NCI-H2196 (cell line): ENCODE measurements at regions not wholly inside any gene's neighbourhood (a gene's known extent, or its start where the extent isn't known, plus 50 kb on each side); places are given as distances from the start of the nearest gene placed in this dataset.

Source experiments
- DNase-seq: peaks from one replicate; lab custom pipeline; 2025; ENCODE audit not compliant: unreplicated experiment; lab: John Stamatoyannopoulos, UW

GRCh38 chr2:43171789-43172188 is 54.6 kb downstream of the ZFP36L2 start:
- no peak for DNase-seq

DNA sequence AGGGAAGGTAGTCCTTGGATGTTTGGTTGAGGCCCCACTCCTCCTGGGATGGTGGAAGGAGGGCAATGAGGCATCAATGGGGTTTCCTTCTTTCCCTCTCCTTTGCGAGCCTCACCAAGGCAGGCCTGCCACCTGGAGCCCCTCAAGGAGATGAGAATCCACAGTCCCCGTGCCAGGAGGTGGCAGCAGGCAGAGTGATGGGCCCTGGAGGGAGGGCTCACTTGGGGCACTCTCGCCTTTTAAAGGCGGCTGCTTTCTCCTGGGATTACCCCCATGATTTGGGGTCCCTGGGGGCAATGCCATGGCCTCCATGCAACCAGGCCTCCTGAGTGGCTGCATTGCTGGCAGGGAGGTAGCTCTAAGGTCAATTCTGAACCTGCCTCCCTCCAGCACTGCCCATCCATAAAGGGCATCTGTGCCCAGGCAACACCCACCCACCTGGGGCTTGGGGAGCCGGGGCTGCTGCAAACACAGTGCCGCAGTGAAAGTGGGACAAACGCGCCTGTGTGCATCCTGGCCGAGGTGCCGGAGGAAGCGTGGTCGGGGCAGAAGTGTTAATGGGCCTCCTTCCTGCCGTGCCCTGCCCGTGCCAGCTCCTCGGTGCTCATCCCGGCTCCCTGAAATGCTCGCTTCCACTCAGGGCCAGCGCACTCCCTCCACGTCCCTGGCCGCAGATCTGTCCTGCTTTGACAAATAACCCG is 55.9 kb downstream of the ZFP36L2 start:
- no peak for DNase-seq

GRCh38 chr2:43169987-43170386 is 56.4 kb downstream of the ZFP36L2 start:
- no peak for DNase-seq

DNA sequence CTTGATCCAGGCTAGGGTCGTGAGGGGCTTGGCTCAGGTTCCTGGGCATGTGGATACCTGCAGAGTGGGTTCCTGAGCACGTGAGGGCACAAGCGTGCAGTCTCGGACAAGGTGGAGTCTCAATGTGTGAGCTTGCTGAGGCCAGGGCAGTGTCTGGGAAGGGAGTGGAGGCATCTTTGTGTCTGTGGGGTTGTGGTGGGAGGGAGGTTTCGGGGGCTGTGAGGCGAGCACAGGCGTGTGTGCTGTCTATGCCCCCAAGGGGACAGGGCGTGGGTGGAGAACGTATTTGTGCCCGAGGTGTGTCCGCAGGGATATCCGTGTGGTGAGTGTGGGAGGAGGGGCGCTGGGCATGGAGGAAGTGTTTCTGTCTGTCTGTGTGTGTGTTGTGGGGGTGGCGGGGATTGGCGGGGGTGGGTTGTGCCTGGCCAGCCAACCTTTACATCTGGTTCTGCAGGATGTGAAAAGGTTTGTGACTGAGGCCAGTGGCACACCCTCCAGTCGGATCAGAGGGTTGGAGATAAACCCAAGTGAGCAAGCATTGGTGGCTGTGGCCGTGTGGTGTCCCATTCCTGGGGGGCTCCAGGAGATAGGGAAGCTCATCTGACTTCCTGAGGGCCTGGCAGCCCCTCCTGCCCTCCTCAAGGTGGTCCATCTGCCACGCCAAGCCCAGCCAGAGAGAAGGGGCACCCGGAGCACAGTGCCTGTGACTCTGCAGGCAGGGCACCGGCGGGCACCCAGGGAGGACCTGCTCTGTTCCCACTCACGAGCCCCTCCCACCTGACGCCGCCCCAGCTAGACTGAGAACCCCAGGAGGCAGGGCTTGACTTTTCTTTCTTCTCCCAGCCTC is 57.1 kb downstream of the ZFP36L2 start:
- no peak for DNase-seq

GRCh38 chr2:43168016-43168369 is 58.4 kb downstream of the ZFP36L2 start:
- DNase-seq = no peak

DNA sequence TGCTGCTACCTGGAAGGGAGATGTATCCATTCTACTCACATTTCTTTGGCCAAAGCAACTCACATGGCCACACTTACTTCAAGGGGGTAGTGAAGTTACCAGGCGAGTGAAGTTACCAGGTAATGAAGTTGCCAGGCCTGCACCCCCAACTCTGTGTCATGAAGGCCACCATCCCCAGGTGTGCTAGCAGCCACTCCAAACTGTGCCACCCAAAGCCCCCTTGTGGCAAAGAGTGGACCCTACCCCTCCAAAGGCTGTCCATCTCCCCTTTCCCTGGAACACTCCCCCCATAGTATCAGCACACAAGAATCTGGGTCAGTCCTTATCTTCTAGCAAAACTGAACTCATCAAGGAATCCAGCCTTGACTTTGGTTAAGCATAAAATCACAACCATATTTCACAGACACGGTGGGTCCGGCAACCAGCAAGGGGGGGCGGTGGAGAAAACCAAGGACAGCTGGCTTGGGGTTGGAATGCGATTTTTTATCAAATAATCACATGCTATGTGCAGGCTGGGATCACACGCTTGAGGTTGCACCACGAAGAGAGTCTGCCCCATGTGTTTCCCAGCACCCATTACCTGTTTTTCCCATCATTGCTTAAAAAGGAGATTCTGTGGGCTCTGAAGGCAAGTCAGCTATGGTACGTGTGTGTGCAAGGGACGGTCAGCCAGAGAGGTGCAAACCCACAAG is 60.9 kb downstream of the ZFP36L2 start:
- DNase-seq = no peak

- DNase-seq = no peak
Measured at GRCh38 chr2:43164686-43165085, 61.7 kb downstream of the ZFP36L2 start.

- no peak for DNase-seq
Measured at GRCh38 chr2:43163584-43164270, 62.7 kb downstream of the ZFP36L2 start.

GRCh38 chr2:43162511-43162776 is 64.0 kb downstream of the ZFP36L2 start:
- DNase-seq = no peak

- no peak for DNase-seq
Measured at GRCh38 chr2:43161650-43162510, 64.5 kb downstream of the ZFP36L2 start.

GRCh38 chr2:43160778-43161177 is 65.6 kb downstream of the ZFP36L2 start:
- no peak for DNase-seq

DNA sequence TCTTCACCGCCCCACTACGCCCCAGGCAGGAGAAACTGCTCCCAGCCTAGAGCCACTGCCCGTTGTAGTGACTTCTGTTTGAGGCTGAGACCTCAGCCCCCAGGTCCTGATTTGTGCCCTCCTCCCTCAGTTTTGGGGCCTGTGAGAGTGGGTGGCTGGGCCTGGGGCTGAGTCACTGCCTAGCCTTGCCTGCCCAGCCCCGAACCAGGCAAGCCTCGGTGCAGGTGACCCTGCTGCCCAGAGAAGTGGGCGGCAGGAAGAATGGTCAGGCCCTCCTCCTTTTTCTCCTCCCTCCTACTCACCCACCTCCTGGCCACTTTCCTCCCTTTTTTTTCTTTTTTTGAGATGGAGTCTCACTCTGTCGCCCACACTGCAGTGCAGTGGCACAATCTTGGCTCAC is 66.6 kb downstream of the ZFP36L2 start:
- DNase-seq = no peak

GRCh38 chr2:43158259-43158880 is 68.0 kb downstream of the ZFP36L2 start:
- no peak for DNase-seq

DNA sequence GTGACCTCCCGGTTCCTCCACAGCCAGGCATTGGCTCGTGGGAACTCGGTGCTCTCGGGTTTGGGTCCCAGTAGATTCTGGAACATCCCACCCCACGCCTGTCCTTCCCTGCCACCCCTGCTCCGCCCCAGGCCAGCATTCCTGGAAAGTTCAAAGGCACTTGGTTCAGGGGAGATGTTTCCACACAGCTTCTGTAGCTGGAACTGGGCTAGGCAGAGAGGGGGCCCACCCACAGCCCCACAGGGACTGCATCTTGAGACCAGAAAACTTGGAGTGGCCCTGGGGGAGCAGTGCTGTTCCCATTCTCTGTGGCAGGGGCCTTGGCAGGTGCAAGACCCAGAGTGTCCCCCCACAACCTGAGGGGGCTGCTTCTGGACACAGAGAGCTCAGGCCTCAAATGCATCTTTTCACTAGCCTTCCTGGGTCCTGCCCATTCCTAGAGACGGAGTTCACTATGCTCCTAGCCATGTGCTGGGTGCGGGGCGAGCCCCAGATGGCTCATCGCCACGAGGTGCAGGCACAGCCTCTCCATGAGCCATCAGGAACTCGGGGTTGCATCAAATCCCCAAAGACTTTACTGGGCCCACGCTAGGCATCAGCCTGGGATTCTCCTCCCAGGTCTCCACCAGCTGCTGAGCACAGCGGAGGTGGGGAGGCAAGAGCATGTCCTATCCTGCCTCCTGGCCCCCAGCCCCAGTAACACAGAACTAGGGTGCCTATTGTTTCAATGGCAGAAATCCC is 68.7 kb downstream of the ZFP36L2 start:
- DNase-seq = no peak

GRCh38 chr2:43155851-43156411 is 70.5 kb downstream of the ZFP36L2 start:
- no peak for DNase-seq

DNA sequence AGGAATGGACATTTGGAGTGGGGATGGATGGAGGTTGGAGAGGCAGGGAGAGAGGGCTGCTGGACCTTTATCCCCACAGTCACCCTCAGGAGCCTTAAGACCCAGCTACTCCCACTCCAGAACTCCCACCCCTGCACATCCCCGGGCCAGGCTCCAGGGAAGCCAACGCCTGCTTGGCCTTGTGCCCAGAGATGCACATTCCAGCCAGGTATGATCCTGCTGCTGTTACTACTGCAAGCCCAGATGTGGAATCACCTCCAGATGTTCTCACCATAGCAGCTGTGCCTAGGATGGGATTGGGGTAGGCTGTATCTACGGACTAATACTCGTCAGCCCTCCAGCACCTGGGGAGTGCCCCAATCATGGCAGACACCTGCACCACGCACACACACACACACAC is 71.7 kb downstream of the ZFP36L2 start:
- no peak for DNase-seq

DNA sequence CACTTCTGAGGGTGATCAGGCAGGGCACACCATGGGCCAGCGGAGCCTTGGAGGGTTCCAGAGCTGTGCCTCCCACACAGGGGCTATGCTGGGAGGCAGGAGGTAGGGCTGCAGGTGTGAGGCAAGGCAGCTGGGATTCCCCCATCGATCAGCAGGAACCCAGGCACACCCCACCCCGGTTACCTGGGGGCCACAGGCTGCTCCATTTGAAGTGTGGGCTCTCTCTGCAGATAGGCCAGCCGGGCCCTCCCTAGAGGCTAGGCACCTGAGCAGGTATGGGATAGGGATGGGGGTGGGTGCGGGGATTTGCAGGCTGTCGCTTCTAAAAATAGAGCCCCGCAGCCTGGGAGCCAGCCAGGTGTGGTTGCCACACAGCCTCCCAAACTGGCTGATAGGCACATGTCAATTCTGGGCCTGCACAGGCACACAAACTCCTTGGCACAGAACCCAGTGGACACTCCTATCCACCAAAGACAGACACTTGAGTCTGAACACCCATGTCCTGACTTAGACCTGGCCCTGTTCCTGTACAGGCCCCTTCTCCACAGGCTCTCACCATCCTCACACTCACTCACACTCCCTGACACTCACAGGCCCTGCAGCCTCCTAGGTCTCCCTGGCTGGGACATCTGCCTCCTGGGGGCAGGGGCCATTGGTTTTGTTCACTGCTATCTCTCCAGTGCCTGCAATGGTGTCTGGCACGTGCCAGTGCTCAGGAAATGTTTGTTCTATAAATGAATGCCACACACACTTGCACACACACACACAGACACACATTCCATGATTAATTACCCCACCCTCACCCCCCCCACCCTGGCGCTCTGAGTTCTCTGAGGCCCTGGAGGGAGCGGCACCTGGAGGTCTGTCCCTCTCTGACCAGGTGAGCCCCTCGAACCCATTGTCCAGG is 73.4 kb downstream of the ZFP36L2 start:
- no peak for DNase-seq

DNA sequence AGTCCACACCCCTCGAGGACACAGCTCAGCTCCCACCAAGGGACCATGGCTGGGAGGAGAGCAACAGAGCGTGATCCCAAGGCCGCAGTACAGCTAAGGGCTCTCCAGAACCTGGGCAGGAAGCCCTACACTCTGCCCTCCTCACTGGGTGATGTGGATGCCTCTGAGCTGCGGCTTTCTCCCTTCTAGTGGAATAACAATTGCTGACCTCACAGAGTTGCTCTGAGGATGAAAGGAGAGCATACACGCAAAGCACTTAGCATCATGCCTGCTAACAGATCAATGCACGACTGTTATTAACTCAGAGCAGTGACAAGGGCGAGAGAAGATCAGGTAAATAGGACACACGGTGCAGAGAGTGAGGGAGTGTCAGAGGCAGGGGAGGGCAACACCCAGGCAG is 74.2 kb downstream of the ZFP36L2 start:
- no peak for DNase-seq
